H4 (cell line): ENCODE measurements at regions not wholly inside any gene's neighbourhood (a gene's known extent, or its start where the extent isn't known, plus 50 kb on each side); places are given as distances from the start of the nearest gene placed in this dataset.
A peak's percentile ranks its signal among the peaks of the same experiment; 100 is the strongest.

ENCODE experiments used
- DNase-seq: peaks from one replicate; pipeline ENCODE4 v3.0.0-alpha.2; 2015; ENCODE audit warnings: low spot score

DNA sequence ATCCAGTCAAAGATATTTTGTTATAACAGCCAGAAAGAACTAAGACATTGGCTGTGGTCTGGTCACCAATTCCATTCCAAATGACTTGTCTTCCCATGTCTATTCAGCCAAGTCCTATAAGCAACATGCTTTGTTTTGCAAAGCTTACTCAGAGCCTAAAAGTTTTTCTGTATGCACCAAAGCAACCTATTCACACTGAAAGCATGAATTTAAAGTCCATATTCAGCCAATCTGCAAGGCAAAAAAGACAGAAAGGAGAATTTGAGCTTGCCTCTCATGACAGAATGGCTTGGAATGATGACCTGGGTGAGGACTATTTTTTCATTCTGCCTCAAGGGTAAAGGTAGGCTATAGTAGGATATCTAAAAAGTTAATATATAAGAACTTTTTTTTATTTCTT is 323.2 kb upstream of the NOCT start:
- DNase-seq: no peak

DNA sequence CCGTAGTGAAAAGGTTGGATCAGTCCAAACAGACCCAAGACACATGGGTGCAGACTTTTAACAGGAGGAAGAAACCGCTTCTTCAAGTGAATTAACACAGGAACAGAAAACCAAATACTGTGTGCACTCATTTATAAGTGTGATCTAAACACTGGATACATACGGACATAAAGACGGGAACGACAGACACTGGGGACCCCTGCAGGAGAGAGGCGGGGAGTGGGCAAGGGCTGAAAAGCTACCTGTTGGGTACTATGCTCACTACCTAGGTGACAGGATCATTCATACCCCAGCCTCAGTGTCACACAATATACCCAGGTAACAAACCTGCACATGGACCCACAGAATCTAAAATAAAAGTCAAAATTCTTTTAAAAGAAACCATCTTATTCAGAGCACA is 326.0 kb upstream of the NOCT start:
- DNase-seq: no peak

DNA sequence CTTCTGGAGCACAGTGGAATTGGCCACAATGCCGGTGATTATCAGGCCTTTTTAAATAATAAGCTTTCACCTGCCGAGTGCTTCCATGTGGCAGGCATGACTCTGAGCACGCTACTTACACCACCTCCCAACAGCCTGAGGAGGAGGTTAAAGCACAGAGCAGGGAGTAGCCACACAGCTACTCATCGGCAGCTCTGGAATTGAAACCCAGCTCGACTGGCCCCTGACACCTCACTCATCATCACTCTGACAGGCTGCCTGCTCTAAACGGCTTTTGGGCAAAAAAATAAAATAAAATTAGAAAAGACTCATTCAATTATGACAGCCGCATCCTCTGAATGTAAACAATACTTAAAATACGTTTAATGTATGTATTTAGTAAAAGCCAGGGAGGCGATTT is 326.4 kb upstream of the NOCT start:
- no peak for DNase-seq

DNA sequence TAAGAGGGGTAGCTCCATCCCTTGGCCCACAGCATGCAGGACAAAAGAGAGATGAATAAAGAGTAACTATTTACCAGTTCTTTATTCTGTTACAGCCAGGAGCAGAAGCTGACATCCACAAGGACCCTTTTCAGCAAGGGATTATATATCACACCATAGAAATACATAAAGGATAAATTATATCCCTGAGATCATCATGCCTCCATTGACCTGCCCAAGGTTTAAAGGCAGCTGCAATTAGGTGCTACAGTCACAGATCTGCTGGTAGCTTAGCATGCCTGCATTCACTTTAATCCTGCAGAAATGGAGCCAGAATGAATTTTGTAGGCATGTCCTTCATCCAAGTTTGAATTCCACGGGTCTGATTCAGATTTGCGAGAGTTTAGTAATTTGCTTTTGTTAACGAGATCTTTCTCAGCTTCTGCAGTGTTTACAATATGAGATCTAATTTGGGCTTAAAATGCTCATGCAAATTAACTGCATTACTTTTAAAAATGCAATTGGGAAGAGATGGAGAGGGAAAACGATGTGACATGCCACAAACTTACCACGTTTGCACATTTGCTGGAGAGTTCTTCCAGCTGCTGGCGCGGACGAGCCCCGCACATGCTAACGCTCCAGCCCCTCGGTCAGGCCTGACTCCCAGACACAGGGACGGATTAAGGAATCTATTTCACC is 327.0 kb upstream of the NOCT start:
- no peak for DNase-seq

DNA sequence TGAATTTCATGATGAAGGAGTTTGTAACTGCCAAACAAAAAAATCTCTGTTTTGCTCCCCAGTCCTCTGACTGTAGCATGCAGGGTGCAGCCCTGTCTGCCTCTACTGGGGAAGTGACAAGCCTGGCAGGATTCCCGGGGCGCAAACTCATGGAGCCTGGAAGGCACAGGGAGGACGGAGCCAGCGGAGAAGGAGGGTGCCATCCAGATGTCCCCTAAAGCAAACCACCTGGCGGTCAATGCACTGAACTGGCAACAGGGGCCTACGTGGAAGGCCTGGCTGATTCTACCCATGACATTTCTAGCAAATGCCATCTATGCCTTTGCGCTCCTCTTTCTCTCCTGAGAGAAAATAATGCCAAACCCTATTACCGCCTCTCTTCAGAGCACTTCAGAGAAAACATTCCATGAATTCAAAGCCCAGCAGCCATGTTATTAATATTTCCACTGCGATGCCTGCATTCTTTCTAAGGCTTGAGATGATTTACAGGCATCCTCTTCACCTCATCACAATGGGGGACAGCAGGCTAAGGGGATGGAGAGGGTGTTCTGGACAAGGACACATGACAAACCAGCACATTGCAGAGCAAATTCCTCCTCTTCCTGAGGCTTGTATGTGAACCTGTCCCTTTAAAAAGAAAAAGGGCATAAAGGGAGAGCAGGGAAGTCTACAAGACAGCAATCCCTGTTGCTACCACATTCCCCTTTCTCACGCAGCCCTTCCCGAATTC is 329.3 kb upstream of the NOCT start:
- DNase-seq: no peak

DNA sequence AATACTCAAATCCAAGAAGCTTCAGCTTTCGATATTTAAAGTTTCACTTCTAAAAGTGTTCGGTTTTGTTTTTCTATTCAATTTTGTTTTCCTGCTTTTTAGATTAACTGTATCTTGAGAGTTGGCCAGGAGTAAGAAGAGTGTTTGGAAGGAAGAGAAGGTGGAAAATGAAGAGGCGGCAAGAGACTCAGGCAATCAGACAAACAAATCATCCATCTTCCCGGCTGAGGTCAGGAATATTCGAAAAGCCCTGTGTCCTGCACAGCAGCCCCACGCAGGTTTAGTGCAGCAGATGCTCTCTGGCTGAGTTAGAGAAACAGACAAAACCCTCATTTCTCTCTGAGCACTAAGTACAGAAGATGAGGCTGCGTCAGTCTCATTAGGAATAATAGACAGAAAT is 330.3 kb upstream of the NOCT start:
- DNase-seq: no peak

DNA sequence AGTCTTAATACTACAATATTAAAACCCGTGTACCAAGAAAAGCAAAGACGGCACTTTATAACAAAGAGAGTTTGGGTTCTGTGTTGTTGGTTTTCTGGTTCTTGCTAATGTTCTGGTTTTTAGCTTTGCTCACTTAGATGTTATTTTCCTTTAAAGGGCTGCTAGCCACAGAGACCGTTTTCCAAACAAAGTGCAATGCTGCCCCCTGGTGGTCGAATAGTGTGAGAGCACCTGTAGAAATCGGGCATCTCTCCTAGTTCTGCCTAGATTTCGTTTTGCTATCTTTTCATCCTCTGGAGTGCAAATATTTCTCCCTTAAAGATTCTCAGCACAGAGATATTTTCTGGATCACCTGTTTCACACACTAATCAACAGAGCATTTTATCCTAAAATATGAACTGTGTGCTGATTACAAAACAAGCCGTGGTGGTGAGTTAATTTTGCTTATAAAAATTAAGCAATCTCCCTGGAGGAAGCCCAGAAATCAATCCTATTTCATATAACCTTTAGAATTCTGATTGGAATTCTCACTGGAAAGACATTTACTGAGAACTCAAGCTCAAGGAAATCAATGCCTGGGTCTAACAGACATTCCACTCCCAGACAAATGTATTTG is 334.5 kb upstream of the NOCT start:
- peak; percentile 62 for DNase-seq

DNA sequence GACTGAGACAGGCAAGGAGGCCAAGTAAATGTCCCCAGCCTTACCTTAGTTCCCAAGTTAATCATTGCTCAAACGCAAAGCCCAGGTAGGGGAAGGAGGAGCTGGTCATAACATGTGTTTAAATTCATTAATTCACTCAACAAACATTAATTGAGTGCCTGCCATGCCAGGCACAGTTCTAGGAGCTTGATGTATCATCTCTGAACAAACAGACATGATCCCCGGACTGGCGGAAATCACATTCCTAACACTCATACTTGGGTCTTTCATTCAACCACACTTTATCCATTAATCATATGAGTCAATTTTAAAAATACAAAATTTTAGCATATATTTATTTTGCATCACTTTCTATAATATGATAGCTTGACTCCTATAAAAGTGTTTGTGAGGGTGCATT is 335.3 kb upstream of the NOCT start:
- no peak for DNase-seq

DNA sequence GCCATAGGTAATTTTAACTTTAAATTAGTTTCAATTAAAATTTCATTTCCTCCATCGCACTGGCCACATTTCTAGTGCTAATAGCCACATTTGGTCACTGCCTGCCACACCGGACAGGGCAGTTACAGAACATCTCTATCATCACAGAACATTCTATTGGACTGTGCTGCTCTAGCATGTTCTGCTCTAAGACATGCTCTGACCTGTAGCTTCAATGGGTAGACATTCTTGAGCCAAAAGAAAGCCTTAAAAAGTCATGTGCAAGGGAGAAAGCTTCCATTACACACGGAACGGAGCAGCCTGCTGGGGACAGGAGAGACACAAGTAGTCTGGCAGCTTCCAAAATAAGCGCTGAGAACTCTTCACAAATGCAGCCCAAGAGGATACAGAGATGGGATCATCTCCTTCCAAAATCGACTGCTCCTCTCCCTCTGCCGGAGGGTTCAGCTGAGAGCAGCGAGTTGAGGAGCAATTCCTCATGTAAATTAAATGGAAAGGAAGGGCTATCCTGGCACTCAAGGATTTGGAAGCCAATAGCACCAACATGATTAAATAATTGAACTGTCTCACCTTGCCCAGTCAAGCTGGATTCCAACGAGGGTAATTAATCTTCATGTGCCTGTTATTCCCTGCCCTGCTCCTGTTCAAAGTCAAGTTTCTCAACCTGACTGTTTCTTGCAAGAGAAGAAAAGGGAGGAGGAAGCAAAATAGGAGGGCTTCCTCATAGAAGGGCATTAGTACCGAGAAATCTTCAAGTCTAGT is 336.4 kb upstream of the NOCT start:
- DNase-seq: no peak

DNA sequence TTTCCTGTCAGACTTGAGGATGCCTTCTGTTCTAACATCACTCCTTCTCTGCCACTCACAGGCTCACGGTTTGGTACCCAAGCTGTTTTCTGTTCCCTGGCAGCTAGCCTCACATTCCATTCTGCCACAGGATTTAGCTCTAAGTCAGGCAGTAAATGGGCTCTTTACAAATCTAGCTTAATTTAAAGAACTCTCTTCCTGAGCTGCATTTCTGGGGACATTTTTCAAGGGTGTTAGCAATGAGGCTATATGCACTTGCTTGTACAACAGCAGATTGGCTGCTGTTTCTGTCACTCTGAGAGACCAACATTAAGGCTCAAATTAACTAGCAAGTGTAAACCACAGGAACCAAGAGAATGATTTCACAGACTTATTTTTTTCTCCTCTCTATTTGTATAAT is 337.8 kb upstream of the NOCT start:
- DNase-seq: no peak

DNA sequence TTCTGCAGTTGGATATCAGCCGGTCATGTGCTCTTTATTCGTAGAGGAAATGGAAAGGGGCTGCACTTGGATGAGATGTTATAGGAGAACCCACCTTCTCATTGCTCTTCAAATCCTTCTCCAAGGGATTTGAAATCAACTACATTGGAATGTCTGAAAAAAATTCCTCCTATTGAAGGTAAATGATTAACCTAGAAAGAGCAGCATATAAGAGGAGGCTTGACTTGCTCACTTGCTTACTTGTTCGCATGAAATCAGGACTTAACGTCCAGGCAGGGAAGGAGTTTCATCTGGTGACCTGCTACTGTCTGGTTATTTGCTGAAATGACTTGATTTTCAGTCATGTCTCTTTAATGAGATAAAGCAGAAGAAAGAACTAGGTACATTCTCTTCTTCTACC is 338.4 kb upstream of the NOCT start:
- no peak for DNase-seq

DNA sequence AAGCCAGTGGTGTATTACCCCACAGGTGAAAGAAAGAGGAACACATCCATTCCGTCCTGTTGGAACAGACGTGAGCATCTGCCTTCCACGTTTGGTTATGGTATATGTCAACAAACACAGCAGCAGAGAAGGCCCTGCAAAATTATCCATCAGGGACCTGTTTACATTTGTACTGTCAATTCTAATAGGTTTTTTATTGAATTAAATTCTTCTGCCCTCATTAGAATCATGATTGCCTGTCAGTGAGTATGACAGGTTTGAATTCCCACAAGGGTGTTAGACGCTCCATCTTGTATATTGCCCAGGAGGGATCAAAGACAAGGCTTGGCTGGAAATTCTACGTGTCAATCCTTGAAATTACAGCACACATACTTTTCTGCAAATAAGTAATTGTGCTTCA is 339.9 kb upstream of the NOCT start:
- no peak for DNase-seq

DNA sequence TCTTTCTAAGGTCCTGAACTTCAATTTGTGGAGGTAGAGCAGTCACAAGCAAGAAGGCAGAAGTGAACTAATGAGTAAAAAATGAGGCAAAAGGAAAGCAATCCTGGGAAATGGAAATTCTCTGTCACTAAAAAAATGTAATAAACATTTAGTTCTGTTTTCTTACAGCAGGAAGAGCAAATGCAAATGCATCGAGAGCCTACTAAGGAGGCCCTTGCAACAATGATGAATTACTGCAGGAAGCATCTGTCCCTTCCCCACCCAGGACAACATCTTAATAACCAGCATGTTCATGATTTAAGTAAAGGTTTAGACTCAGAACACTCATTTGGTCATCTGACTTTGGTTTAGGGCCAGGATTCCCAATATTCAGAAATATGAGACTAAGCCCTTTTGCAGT is 341.4 kb upstream of the NOCT start:
- DNase-seq: no peak

DNA sequence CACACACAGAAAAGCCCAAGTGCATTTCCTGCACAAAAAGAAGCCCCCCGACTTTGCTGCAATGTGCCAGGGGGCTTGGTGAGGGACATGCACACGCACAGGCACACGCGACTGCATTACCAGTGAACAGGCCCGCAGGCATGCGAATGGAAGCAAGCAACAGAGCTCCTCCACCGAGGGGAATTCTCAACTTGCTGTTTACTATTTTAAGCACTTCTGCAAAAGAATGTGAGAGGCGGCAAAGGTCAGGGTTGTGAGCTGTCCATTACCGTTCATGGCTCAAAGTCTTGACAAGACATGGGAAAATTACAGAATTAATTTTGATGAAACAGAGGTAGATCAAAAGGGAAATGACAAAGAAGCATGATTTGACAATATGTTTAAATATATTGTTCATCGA is 342.5 kb upstream of the NOCT start:
- DNase-seq: no peak

DNA sequence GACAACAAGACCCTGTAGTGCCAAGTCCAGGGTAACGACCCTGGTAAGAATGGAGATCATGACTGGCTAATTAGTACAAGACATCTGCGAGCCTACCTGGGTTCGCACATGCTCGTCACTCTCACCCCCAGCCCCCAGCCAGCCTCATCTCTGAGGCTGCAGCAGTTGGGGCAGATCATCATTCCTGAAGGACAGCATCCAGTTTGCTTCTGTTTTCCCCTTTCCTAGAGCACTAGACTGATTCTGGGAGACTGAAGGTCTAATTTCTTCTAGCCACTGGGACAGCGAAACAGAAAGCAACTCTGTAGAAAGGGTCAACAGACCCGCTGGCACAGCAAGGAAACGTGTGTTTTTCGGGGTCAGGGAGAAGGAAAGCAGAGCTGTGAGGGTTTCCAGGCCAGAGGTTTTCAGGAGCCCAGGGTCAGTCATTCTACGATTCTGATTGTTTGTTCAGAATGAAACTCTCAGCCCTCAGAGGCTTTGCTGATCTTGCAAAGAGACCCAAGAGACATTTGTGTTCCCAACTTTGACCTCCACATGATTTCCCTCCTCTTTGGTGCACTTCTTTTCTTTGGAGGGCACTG is 343.1 kb upstream of the NOCT start:
- DNase-seq: no peak

DNA sequence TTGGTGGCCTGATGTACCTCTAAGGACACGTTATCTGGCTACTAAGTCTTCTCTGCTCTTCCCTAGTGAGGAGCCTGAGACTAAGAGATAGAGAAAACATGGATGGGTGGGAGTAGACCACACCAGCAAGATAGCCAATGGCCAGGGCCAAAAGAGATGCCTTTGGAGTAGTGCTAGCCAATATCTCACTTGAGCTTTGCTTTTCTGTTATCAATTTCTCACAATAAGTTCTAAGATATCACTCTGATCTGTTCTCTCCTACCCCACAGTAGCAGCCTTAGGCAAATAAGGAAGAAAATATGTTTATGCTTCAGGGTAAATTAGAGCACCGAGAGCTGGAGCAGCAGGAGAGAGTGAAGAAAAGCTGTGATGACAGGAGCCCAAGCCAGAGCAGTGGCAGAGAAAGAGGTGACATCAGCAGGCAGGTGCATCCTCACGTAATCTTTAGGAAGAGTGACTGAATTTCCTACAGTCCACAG is 343.9 kb upstream of the NOCT start:
- no peak for DNase-seq

DNA sequence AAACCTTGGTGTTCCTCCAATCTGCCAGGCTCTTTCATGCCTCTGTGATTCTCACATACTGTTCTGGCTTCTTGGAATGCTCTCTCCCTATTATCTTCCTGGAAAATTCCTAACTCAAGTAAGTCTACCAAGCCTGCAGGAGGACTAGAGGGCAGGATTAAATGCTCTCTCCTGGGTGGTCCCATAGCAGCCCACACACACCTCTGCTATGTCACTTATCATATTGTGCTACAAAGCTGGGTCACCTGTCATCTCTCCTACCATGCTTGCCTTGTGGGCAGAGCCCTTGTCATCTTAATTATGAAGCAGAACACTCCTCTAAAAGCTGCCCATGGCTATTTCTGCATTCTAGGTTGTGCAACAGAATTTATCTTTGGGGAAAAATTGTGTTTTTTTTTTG is 344.5 kb upstream of the NOCT start:
- DNase-seq: no peak

DNA sequence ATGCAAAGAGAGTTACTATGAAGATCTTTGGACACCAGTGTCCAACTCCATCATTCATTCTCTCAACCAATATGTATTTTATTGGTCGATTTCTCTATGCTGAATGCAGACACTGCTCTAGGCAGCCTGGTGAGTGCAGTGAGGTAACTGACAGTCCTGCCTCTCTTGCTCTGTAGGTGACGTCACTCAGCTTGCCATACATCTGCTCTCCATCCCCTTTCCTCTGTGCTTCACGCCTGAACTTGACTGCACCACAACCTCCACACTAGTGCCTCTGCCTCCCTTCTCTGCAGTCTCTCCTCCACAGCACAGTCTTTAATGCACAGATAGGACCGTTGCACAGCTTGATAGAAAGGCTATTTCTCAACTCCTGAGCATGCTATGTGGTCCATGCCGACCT is 344.9 kb upstream of the NOCT start:
- no peak for DNase-seq

DNA sequence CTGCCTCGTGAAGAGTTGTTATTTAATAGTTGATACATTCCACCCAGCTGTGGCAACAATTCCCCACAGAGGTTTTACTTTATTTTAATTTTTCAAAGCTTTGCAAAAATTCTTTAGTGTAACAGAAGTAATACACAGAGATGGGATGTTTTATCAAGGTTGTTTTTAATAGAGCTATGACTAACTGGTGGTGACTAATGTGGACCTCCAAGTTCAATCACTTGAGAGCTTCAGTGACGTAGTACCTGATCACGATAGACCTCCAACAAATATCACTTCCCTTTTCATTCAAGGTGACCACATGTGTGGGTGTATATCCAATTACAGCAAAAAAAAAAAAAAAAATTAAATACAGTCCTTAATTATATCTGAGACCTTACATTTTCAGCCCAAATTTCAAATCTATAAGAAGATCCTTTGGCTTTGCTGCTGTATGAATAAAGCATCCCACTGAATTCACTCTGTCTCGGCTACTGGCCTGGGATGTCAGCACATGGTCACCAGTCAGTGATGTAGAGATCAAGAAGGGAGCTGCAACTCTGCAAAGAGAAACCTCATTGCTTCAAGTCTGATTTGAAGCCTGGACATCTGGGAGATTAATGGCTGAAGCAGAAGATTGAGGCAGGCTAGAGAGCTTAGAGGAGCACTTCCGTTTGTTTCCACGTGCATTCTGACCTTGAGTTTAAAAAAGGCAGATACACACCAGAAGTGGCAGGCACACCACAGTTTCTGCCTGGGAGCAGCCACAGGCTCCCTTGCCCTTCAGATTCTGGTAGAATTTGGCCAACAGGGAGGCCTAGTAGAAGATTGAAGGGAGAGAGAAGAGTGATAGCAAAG is 345.9 kb upstream of the NOCT start:
- DNase-seq: peak; percentile 21

DNA sequence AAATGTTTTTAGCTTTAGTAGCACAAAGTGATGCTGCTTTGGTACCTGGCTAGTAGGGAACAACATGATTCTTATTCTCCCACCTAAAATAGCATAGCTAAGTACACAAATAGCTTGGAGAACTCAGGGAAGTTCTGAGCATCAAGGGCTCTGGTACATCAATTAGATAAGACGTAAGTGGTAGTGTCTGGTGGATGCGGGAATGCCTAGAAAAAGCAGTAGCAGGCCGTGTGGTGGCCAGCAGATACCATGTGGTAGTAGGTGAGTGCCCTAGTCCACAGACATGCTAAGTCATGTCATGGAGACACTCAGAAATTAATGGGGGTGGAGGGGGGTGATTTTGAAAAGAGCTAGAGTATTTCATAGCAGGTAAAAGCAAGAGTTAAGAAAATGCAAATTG is 347.3 kb upstream of the NOCT start:
- DNase-seq: no peak

DNA sequence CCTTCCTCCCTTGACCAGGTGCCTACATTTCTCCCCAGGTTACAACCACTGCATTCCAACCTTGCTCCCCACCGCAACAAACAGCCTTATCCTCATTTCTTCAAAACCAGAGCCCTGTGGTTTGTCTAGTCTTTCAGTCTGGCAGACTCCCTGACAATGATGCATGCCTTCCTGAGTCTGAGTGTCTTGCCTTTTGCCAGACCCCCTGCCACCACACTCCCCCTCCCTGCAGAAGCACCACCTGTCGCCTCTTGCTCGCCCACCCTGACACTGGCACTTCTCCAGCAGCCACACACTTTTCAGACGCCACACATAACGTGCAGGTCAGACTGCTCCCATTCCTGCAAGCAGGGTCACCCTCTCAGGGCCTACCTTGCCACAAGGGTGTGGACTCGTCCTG is 349.2 kb upstream of the NOCT start:
- DNase-seq: no peak
